GM21717 (cell line): ENCODE measurements at regions not wholly inside any gene's neighbourhood (a gene's known extent, or its start where the extent isn't known, plus 50 kb on each side); places are given as distances from the start of the nearest gene placed in this dataset.
"Not testable (repeated sequence)": the region's sequence is repeated elsewhere in the genome, so short reads cannot be mapped to it uniquely, and the experiment has no call there.

Experiments
- ATAC-seq: cut with Tn5 transposase; IDR thresholded peaks from one replicate; pipeline ENCODE4 v1.9.1; 2021; ENCODE audit warnings: mild to moderate bottlenecking, moderate library complexity; ENCODE audit not compliant: unreplicated experiment

- ATAC-seq, result not testable (repeated sequence)
Observed at GRCh38 chr4:29117231-29117722, 1602.9 kb upstream of the PCDH7 start.

- ATAC-seq, result no peak
Observed at GRCh38 chr4:29121586-29121985, 1598.6 kb upstream of the PCDH7 start.

- no peak for ATAC-seq
Observed at GRCh38 chr4:29128810-29129209, 1591.4 kb upstream of the PCDH7 start.

DNA sequence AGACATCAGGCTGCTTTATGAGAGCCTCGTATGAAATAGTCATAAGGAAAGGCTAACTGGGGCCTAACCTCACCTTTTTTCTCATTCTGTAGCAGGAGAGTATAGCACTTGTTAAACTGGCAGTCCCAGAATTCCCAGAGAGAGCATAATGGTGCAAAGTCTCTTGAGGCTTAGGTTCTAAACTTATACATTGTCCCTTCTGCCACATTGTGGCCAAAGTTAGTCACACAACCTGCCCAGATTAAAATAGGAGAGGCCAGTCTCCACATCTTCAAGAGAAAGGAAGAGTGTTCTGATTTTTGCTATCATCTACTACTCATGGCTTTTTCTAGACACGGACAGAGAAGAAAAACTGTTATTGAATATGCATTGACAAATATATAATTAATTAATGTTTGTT, 1588.9 kb upstream of the PCDH7 start:
- ATAC-seq, result no peak

GRCh38 chr4:29142708-29143107, 1577.5 kb upstream of the PCDH7 start:
- ATAC-seq, result no peak

DNA sequence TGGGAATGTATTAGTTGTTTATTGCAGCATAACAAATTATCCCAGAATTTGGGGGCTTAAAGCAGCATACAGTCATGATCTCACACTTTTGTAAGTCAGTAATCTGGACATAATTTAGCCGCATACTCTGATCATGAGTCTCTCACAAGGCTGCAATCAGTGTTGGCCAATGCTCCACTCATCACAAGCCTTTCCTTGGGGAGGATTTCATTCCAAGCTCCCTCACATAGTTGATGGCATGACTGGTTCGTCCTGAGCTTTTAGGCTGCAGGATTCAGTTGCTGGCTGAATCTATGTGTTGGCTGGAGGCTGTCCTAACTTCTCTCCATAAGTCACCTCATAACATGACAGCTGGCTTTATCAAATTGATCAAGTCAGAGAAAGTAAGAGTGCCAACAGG, 1568.6 kb upstream of the PCDH7 start:
- ATAC-seq, result no peak

DNA sequence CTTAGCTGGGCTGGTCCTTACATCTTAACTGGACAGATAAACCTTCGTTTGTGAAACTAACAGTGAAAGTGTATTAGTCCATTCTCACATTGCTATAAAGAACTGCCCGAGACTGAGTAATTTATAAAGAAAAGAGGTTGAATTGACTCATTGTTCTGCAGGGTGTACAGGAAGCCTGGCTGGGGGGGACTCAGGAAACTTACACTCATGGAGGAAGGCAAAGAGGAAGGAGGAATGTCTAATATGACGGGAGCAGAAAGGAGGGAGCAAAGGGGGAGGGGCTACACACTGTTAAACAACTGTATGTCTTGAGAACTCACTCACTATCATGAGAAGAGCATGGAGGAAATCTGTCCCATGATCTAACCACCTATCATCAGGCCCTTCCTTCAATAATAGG, 1566.5 kb upstream of the PCDH7 start:
- no peak for ATAC-seq

- no peak for ATAC-seq
Observed at GRCh38 chr4:29175291-29175690, 1544.9 kb upstream of the PCDH7 start.

- ATAC-seq, result no peak
Observed at GRCh38 chr4:29199025-29199424, 1521.1 kb upstream of the PCDH7 start.

- ATAC-seq, result no peak
Observed at GRCh38 chr4:29199485-29199884, 1520.7 kb upstream of the PCDH7 start.

GRCh38 chr4:29213020-29213419, 1507.1 kb upstream of the PCDH7 start:
- ATAC-seq, result no peak

GRCh38 chr4:29220761-29221160, 1499.4 kb upstream of the PCDH7 start:
- ATAC-seq, result no peak

- no peak for ATAC-seq
Observed at GRCh38 chr4:29224911-29225310, 1495.3 kb upstream of the PCDH7 start.

DNA sequence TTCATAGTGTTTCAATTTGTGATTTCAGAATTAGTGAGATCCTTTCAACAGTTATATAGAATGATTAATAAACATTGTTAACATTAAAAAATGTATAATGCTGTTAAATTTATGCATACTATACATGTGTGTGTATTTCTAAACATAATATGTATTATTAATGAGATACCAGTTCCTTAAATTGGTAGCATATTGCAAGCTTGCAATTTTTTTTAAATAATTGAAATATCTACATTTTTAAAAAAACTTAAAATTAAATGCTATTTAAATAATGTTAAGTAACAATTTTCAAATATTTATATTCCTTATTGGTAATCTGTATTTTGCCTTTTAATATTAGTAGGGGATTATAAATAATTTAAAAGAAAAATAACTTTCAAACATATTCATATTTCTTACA, 1479.5 kb upstream of the PCDH7 start:
- no peak for ATAC-seq

DNA sequence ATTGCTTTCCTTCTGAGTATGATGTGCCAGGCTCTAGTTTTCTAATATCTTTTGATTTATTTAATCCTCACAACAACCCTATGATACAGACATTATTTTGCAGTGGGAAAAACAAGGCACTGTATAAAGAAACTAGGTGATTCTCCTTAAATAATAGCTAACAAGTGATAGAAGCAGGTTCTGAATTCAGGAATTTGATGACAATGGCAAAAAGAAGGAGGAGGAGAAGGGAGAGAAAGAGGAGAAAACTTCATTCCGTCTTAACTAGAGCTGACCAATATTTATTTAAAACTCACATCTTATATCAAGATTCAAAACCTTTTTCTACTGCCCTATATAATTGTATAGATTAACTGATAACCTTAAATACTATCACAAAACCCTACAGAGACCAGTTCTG, 1477.1 kb upstream of the PCDH7 start:
- no peak for ATAC-seq

DNA sequence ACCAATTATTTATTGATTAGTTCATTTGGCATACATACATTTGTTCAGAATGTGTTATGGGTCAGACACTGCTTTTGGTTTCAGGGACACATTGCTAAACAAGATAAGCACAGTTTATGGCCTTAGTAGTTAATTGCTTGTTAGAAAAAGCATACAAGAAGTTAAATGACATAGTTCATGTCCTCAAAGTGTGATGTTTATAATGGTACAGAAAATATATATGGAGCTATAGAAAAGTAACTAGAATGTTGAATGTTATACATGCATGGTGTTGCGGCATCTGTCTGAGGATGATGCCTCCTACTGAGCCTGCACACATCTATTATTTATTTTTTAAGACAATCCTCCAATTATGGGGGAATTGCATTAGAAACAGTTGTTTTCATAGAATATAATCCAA, 1476.3 kb upstream of the PCDH7 start:
- ATAC-seq, result no peak

- ATAC-seq, result no peak
Observed at GRCh38 chr4:29259556-29259955, 1460.6 kb upstream of the PCDH7 start.

DNA sequence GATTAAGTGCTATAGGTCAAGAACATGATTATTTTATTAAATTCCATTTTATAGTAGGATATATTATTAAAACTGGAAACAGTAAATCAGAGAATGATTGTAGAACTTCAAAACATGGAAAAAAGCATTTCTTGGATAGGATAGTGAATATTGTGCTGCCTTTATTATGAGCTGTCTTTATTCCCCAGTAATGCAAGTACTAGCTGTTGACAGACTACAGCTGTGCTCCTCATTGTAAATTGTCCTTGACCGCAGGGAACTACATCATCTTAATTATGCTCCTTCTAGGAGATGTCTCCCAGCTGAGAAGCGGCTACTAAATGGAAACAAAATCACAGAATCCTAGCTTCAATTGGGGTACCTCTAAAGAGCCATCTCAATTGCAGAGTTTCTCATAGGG, 1457.2 kb upstream of the PCDH7 start:
- no peak for ATAC-seq

GRCh38 chr4:29276150-29276549, 1444.0 kb upstream of the PCDH7 start:
- ATAC-seq, result no peak

- no peak for ATAC-seq
Observed at GRCh38 chr4:29277381-29277780, 1442.8 kb upstream of the PCDH7 start.

- no peak for ATAC-seq
Observed at GRCh38 chr4:29278585-29278984, 1441.6 kb upstream of the PCDH7 start.

- no peak for ATAC-seq
Observed at GRCh38 chr4:29289118-29289517, 1431.1 kb upstream of the PCDH7 start.

GRCh38 chr4:29295280-29295679, 1424.9 kb upstream of the PCDH7 start:
- no peak for ATAC-seq

- ATAC-seq, result no peak
Observed at GRCh38 chr4:29304595-29304994, 1415.6 kb upstream of the PCDH7 start.
